Stimulated activated CD4-positive, alpha-beta T cell treated with anti-CD3 and anti-CD28 coated beads, Interleukin-1b, Interleukin-23, amount 100 ng/mL, for 48 hours (primary cell): ENCODE measurements at regions not wholly inside any gene's neighbourhood (a gene's known extent, or its start where the extent isn't known, plus 50 kb on each side); places are given as distances from the start of the nearest gene placed in this dataset.

Experiments
- DNase-seq: peaks from one replicate; pipeline ENCODE4 v3.0.0-alpha.2; 2020

GRCh38 chr16:63744077-63744874, 1377.6 kb downstream of the CDH11 start:
- DNase-seq = no peak

GRCh38 chr16:63742150-63742549, 1379.7 kb downstream of the CDH11 start:
- DNase-seq = no peak

- no peak for DNase-seq
Observed at GRCh38 chr16:63737633-63738032, 1384.2 kb downstream of the CDH11 start.

- DNase-seq = no peak
Observed at GRCh38 chr16:63735456-63735855, 1386.4 kb downstream of the CDH11 start.

- no peak for DNase-seq
Observed at GRCh38 chr16:63720848-63721247, 1401.0 kb downstream of the CDH11 start.

- DNase-seq = no peak
Observed at GRCh38 chr16:63719926-63720325, 1401.9 kb downstream of the CDH11 start.

GRCh38 chr16:63717806-63718205, 1404.1 kb downstream of the CDH11 start:
- DNase-seq = no peak

- no peak for DNase-seq
Observed at GRCh38 chr16:63714876-63715275, 1407.0 kb downstream of the CDH11 start.

- no peak for DNase-seq
Observed at GRCh38 chr16:63712725-63713124, 1409.1 kb downstream of the CDH11 start.

GRCh38 chr16:63703612-63704011, 1418.3 kb downstream of the CDH11 start:
- DNase-seq = no peak

GRCh38 chr16:63702981-63703590, 1418.8 kb downstream of the CDH11 start:
- no peak for DNase-seq

- DNase-seq = no peak
Observed at GRCh38 chr16:63697736-63698135, 1424.1 kb downstream of the CDH11 start.

- DNase-seq = no peak
Observed at GRCh38 chr16:63695347-63695746, 1426.5 kb downstream of the CDH11 start.

GRCh38 chr16:63690961-63691360, 1430.9 kb downstream of the CDH11 start:
- no peak for DNase-seq

GRCh38 chr16:63690267-63690666, 1431.6 kb downstream of the CDH11 start:
- no peak for DNase-seq

- DNase-seq = no peak
Observed at GRCh38 chr16:63689068-63689467, 1432.8 kb downstream of the CDH11 start.

GRCh38 chr16:63684149-63685101, 1437.4 kb downstream of the CDH11 start:
- no peak for DNase-seq

- DNase-seq = no peak
Observed at GRCh38 chr16:63682844-63683243, 1439.0 kb downstream of the CDH11 start.

- no peak for DNase-seq
Observed at GRCh38 chr16:63672493-63672892, 1449.4 kb downstream of the CDH11 start.

GRCh38 chr16:63663155-63663554, 1458.7 kb downstream of the CDH11 start:
- no peak for DNase-seq

- no peak for DNase-seq
Observed at GRCh38 chr16:63655846-63656245, 1466.0 kb downstream of the CDH11 start.

- no peak for DNase-seq
Observed at GRCh38 chr16:63653044-63653839, 1468.6 kb downstream of the CDH11 start.

- no peak for DNase-seq
Observed at GRCh38 chr16:63652091-63652490, 1469.8 kb downstream of the CDH11 start.
